ENCODE measurements at regions not wholly inside any gene's neighbourhood (a gene's known extent, or its start where the extent isn't known, plus 50 kb on each side); places are given as distances from the start of the nearest gene placed in this dataset.

DNA sequence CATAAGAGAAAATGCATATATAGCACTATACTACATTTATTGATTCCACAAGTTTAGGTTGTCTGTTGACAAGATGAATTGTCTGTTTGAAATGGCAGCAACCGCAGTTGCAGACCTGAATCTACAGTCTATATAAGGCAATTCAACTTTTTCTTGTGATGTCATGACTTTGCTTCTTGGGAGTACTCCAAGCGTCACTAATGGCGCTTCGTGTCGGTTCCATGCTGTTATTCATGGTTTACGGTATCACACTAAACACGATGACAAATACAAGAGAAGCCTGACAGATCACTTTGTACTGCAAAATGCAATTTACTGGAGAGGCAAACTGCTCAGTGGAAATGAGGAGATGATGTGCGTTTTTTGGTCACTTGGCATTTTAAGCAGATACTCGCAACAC, 280.3 kb upstream of the TCF21 start:
- intact Hi-C loops (cut with DNase I) = no loop called here
- no peak overlapping the region for H3K27ac ChIP-seq
- WGBS, 2 donors = 91 to 92% methylated on average over 9 of the region's 9 CpGs
- no peak overlapping the region for H3K4me3 ChIP-seq (replicated peaks in 1 of 3)
- no peak for TF ChIP-seq POLR2A (IDR thresholded peaks at IDR 0.05)
- TF ChIP-seq, protein P1, sequence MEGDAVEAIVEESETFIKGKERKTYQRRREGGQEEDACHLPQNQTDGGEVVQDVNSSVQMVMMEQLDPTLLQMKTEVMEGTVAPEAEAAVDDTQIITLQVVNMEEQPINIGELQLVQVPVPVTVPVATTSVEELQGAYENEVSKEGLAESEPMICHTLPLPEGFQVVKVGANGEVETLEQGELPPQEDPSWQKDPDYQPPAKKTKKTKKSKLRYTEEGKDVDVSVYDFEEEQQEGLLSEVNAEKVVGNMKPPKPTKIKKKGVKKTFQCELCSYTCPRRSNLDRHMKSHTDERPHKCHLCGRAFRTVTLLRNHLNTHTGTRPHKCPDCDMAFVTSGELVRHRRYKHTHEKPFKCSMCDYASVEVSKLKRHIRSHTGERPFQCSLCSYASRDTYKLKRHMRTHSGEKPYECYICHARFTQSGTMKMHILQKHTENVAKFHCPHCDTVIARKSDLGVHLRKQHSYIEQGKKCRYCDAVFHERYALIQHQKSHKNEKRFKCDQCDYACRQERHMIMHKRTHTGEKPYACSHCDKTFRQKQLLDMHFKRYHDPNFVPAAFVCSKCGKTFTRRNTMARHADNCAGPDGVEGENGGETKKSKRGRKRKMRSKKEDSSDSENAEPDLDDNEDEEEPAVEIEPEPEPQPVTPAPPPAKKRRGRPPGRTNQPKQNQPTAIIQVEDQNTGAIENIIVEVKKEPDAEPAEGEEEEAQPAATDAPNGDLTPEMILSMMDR (IDR thresholded peaks at IDR 0.05) = no peak
- no peaks in the 10 kb centered on the region for H3K27me3 ChIP-seq
- DNase-seq = no peak
- no peaks in the 10 kb centered on the region for H3K9me3 ChIP-seq
- no peaks in the 10 kb centered on the region for H3K4me1 ChIP-seq
- H3K36me3 ChIP-seq = no peaks in the 10 kb centered on the region

DNA sequence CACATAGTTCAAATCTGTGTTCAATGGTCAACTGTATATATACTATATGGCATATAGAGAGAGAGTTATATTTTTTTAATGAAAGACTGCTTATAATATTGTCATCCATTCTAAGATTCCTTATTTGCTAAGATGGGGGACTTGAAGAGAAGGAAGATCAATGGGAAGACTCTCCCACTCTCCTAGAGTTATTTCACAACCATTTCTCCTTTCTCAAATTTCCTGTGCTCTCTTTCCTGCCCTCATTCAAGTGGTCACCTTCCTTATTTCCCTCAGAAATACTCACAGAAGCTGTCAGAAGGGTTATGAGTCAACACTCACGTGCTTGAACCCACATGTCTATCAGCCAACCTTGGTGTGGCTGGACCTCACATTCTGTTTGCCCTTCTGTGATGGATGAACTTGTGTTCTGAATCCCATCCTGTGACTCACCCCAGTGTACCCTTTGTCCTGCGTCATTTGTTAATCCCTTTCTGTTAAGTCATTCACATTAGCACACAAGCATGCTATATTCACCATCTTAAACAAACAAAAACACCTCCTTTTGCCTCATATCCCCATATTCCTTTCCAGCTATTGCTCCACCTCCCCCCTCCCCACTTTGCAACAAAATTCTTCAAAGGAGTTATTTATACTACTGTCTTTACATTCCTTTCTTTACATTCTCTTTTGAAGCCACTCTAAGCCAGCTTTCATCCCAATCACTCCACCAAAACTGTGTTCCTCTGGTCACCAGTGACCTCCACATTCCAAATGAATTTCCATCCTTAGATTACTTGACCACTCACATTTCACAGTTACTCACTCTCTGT, 279.3 kb upstream of the TCF21 start:
- intact Hi-C loops (cut with DNase I) = no loop called here
- WGBS, 2 donors = 72 to 76% methylated on average over 2 of the region's 2 CpGs

DNA sequence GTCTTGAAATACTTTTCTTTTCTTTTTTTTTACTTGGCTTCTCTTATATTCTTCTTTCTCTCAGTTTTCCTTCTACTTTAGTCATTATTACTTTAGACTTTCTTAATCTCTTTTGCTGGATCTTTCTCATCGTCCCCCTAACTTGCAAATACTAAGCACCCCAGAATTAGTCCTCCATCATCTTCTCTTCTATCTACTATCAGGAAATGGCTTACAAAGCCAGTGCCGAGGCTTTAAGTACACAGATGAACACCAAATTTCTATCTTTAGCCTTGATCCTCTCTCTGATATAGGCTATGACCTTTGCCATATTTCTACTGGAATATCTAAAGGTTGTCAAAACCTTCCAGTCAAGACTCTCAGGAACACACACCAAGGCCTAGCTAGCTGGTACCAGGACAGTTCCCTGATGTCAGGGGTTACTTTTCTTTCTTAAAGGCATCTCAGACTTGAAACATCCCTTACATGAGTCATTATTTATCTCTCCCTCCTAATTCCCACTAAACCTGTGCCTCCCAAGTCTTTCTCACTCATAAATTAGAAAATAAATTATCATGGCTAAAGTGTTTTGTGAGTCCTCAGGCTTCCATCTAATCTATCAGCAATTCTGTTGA, 278.6 kb upstream of the TCF21 start:
- H3K9me3 ChIP-seq = no peaks in the 10 kb centered on the region
- WGBS, 2 donors = 78 to 80% methylated on average over 2 of the region's 2 CpGs
- H3K36me3 ChIP-seq = no peaks in the 10 kb centered on the region
- intact Hi-C loops (cut with DNase I) = no loop called here
- no peaks in the 10 kb centered on the region for H3K27me3 ChIP-seq
- TF ChIP-seq, protein P1 (IDR thresholded peaks at IDR 0.05) = no peak
- DNase-seq = no peak
- no peak overlapping the region for H3K4me3 ChIP-seq (replicated peaks in 1 of 3)
- H3K4me1 ChIP-seq = no peaks in the 10 kb centered on the region
- H3K27ac ChIP-seq = no peak overlapping the region

More for the DNA sequence above, 279.3 kb upstream of the TCF21 start:
- no peaks in the 10 kb centered on the region for H3K36me3 ChIP-seq
- H3K4me1 ChIP-seq = no peaks in the 10 kb centered on the region
- no peaks in the 10 kb centered on the region for H3K27me3 ChIP-seq
- TF ChIP-seq, protein P1 (IDR thresholded peaks at IDR 0.05) = no peak
- TF ChIP-seq POLR2A (IDR thresholded peaks at IDR 0.05) = no peak
- H3K9me3 ChIP-seq = no peaks in the 10 kb centered on the region
- no peak overlapping the region for H3K4me3 ChIP-seq (replicated peaks in 1 of 3)
- H3K27ac ChIP-seq = no peak overlapping the region
- no peak for DNase-seq

DNA sequence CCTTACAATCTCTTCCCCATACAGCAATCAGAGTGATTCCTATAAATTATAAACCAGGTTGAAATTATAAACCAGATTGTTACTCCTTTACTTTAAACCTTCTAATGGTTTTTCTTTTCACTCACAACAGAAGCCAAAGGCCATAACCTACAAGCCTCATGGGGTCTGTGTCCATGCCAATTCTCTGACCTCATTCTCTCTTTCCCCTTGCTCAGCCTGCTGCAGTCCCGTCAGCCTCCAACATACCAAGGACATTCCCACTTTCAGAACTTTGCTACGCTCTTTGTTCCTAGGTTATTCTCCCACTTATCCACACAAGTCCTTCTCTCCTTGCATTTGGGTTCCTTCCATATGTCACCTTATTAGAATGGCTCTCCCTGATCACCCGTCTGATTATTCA, 277.9 kb upstream of the TCF21 start:
- no peaks in the 10 kb centered on the region for H3K4me1 ChIP-seq
- H3K27me3 ChIP-seq = no peaks in the 10 kb centered on the region
- H3K36me3 ChIP-seq = no peaks in the 10 kb centered on the region
- H3K4me3 ChIP-seq (replicated peaks in 1 of 3) = no peak overlapping the region
- no peak overlapping the region for H3K27ac ChIP-seq
- intact Hi-C loops (cut with DNase I) = no loop called here
- no peaks in the 10 kb centered on the region for H3K9me3 ChIP-seq
- DNase-seq = no peak
- TF ChIP-seq, protein P1 (IDR thresholded peaks at IDR 0.05) = no peak
- TF ChIP-seq POLR2A (IDR thresholded peaks at IDR 0.05) = no peak
- WGBS, 2 donors = 87% methylated on average over 3 of the region's 3 CpGs

DNA sequence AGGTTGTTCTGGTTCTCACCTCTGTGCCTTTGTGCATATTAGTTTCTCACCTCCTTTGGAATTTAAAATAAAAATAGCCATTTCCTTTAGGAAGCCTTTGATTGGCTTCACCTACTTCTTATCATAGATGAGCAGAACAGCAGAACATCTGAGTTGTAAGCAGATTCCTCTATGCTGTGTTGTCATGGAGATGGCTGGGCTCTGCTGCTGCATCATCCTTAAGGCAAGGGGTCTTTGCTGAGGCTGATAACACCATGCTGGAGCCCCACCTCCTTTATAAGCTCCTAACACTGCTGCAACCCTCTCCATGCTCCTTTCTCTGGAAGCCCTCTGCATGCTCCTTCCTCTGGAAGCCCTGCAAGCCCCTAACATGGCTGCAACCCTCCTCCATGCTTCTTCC, 276.5 kb upstream of the TCF21 start:
- Histone ChIP-seq H3K4me1 (no peaks in the 10 kb centered on the region), H3K9me3 (no peaks in the 10 kb centered on the region), H3K27ac (no peak overlapping the region), H3K36me3 (no peaks in the 10 kb centered on the region), H3K27me3 (no peaks in the 10 kb centered on the region), H3K4me3 (replicated peaks in 1 of 3) (no peak overlapping the region)
- no peak for DNase-seq
- no peak for TF ChIP-seq POLR2A (IDR thresholded peaks at IDR 0.05)
- TF ChIP-seq, protein P1 (IDR thresholded peaks at IDR 0.05) = no peak
- intact Hi-C loops (cut with DNase I) = no loop called here
